Panc1 (cell line): ENCODE measurements at regions not wholly inside any gene's neighbourhood (a gene's known extent, or its start where the extent isn't known, plus 50 kb on each side); places are given as distances from the start of the nearest gene placed in this dataset.

Source experiments
- ATAC-seq: fragments of 200-7000 bp; cut with Tn5 transposase; 2 replicates; pipeline ENCODE4 v1.9.1; 2020; ENCODE audit warnings: mild to moderate bottlenecking, moderate library complexity
- BruUV-seq: library from RNA; stranded (reverse); fragments of 400-500 nt; replicated peaks from 2 replicates; lab custom pipeline; 2021; lab: Mats Ljungman, UMichigan
- CTCF ChIA-PET: fragments of 300-600 bp; sonication (Branson Sonifier 250); formaldehyde crosslinking; loops from one replicate; lab custom pipeline; 2022; ENCODE audit warnings: antibody characterized with exemption; lab: Charles Lee
- POLR2A ChIA-PET: fragments of 300-600 bp; sonication (Branson Sonifier 250); formaldehyde crosslinking; loops from one replicate; lab custom pipeline; 2022; ENCODE audit warnings: antibody characterized with exemption; lab: Charles Lee
- DNase-seq: peaks from one replicate; pipeline ENCODE4 v3.0.0-alpha.2; 2010; ENCODE audit warnings: low read depth, low spot score
- H3K27ac ChIP-seq: 2 replicates; pipeline ENCODE4 v1.5.1; 2011; ENCODE audit warnings: mild to moderate bottlenecking, low read length, inconsistent platforms
- H3K27me3 ChIP-seq: fragments of 200-500 bp; sonication (Bioruptor generic); 2 replicates; pipeline ENCODE4 v1.6.0; 2014; ENCODE audit warnings: low read length, inconsistent platforms; ENCODE audit not compliant: control insufficient read depth, insufficient read depth
- H3K36me3 ChIP-seq: fragments of 200-500 bp; sonication (Bioruptor generic); 2 replicates; pipeline ENCODE4 v1.5.1; 2014; ENCODE audit warnings: inconsistent platforms, mild to moderate bottlenecking, low read length, moderate library complexity; ENCODE audit not compliant: control insufficient read depth, insufficient read depth
- H3K4me1 ChIP-seq: 2 replicates; pipeline ENCODE4 v1.5.1; 2011; ENCODE audit warnings: inconsistent platforms, mild to moderate bottlenecking, low read length, moderate library complexity; ENCODE audit not compliant: control insufficient read depth, insufficient read depth
- H3K4me3 ChIP-seq, 2 experiments: 2 replicates each; pipeline ENCODE4 v1.5.1; 2011 to 2012; ENCODE audit warnings: low read depth in 2 of 2, low read length in 2 of 2, mild to moderate bottlenecking in 2 of 2, inconsistent platforms in 1 of 2, moderate library complexity in 1 of 2
- H3K9me3 ChIP-seq: fragments of 200-500 bp; sonication (Bioruptor generic); 2 replicates; pipeline ENCODE4 v1.5.1; 2014; ENCODE audit warnings: low read depth, mild to moderate bottlenecking, inconsistent platforms, low read length, moderate library complexity; ENCODE audit not compliant: control insufficient read depth, insufficient read depth
- CTCF ChIP-seq: fragments of 450-650 bp; IDR thresholded peaks from 2 replicates; pipeline ENCODE4 v1.5.1; 2017; ENCODE audit warnings: mild to moderate bottlenecking
- POLR2AphosphoS5 ChIP-seq: IDR thresholded peaks from 2 replicates; pipeline ENCODE4 v1.6.1; 2012; ENCODE audit warnings: mild to moderate bottlenecking, low read depth, low read length, moderate library complexity
- REST ChIP-seq, 2 experiments: IDR thresholded peaks; 2 replicates each; pipeline ENCODE4 v1.6.1; 2011 to 2012; ENCODE audit warnings: low read depth in 2 of 2, control low read depth in 1 of 2, low read length in 1 of 2, mild to moderate bottlenecking in 1 of 2, moderate library complexity in 1 of 2; ENCODE audit not compliant: insufficient read depth in 1 of 2
- SIN3A ChIP-seq: IDR thresholded peaks from 2 replicates; pipeline ENCODE4 v1.6.1; 2012; ENCODE audit warnings: low read depth, mild to moderate bottlenecking, low read length, moderate library complexity, borderline replicate concordance; ENCODE audit not compliant: insufficient read depth
- TCF7L2 ChIP-seq: IDR thresholded peaks from 2 replicates; pipeline ENCODE4 v1.6.1; 2011; ENCODE audit warnings: mild to moderate bottlenecking, low read depth, low read length, inconsistent platforms
- in situ Hi-C: cut with HindIII; loops from 2 replicates; pipeline ENCODE4 v1.10.0; 2016; ENCODE audit warnings: low sequenced_read_pairs, low pct_unique_long_range_greater_than_20kb
- intact Hi-C: fragments of 100-400 bp; cut with micrococcal nuclease; formaldehyde crosslinking; loops from one replicate; pipeline ENCODE4 v1.10.0; 2022; ENCODE audit not compliant: unreplicated experiment

- intact Hi-C loops = no loop called here
- CTCF ChIA-PET = no interaction called here
- no peak for TF ChIP-seq POLR2AphosphoS5
- no peak for TF ChIP-seq CTCF
- TF ChIP-seq TCF7L2 = no peak
- TF ChIP-seq SIN3A = no peak
- TF ChIP-seq REST (IDR thresholded peaks at IDR 0.05; ENCODE audit: insufficient read depth in 1 of 2, low read depth in 2 of 2, low read length in 1 of 2) = no peak
Measured at GRCh38 chr7:113809581-113809980, 109.2 kb downstream of the PPP1R3A start.

GRCh38 chr7:113806633-113807327 lies 112.0 kb downstream of the PPP1R3A start:
- Histone ChIP-seq H3K27ac (no peak overlapping the region), H3K27me3 (no peaks in the 10 kb centered on the region), H3K4me3 (no peak overlapping the region), H3K36me3 (no peaks in the 10 kb centered on the region), H3K9me3 (no peaks in the 10 kb centered on the region), H3K4me1 (no peaks in the 10 kb centered on the region)
- no peak for ATAC-seq
- BruUV-seq = no TSS peak
- no peak for DNase-seq
- no peak for TF ChIP-seq SIN3A
- TF ChIP-seq CTCF = no peak
- TF ChIP-seq TCF7L2 = no peak
- no peak for TF ChIP-seq POLR2AphosphoS5
- no peak for TF ChIP-seq REST (IDR thresholded peaks at IDR 0.05; ENCODE audit: insufficient read depth in 1 of 2, low read depth in 2 of 2, low read length in 1 of 2)
- ChIA-PET CTCF (no interaction called here), POLR2A (no interaction called here)
- in situ Hi-C loops (no loop called here), intact Hi-C loops (no loop called here)

More at GRCh38 chr7:113809581-113809980, 109.2 kb downstream of the PPP1R3A start:
- ATAC-seq = no peak
- POLR2A ChIA-PET = no interaction called here
- no TSS peak for BruUV-seq
- Histone ChIP-seq H3K4me3 (no peak overlapping the region), H3K9me3 (no peaks in the 10 kb centered on the region), H3K4me1 (no peaks in the 10 kb centered on the region), H3K27me3 (no peaks in the 10 kb centered on the region), H3K27ac (no peak overlapping the region), H3K36me3 (no peaks in the 10 kb centered on the region)
- in situ Hi-C loops = no loop called here
- no peak for DNase-seq
